ENCODE measurements at regions not wholly inside any gene's neighbourhood (a gene's known extent, or its start where the extent isn't known, plus 50 kb on each side); places are given as distances from the start of the nearest gene placed in this dataset.

GRCh38 chr16:62625326-62625725, 589.1 kb upstream of the CDH8 start:
- no peak for DNase-seq

DNA sequence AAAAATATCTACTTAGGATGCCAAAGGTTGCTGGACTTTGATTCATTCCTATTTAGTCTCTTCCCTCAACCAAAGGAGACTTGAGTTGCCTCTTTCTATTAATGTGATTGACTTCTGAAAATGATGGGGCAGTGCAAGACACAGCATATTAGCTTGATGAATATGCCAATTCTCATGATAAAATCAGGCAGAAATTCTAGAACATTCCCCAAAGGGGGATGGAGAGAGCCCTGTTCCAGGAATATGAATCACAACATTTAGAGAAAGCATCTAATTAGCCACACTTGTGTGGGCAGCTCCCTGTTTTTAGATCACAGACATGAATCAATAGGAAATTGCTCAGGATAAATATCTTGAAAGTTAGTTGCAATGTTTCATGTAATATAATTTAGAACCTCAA, 584.0 kb upstream of the CDH8 start:
- DNase-seq, result no peak

GRCh38 chr16:62615526-62615925, 579.3 kb upstream of the CDH8 start:
- DNase-seq, result no peak

DNA sequence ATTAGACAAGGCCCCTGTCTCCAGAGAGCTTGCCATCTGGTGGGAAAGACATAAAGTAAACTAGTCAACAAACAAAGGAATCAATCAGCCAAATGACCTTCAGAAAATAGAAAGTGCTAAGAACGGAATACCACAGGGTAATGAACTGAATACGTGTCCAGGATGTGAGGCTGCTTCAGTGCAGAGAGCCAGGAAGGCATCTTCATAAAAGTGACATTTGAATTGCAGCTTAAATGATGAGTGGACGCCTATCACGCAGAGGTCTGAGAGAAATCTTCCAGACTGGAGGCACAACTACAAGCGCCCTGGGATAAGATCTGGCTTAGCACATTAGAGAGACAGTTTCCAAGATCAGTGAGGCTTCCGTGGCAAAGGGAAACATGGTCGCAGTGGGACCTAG, 574.1 kb upstream of the CDH8 start:
- DNase-seq, result no peak

DNA sequence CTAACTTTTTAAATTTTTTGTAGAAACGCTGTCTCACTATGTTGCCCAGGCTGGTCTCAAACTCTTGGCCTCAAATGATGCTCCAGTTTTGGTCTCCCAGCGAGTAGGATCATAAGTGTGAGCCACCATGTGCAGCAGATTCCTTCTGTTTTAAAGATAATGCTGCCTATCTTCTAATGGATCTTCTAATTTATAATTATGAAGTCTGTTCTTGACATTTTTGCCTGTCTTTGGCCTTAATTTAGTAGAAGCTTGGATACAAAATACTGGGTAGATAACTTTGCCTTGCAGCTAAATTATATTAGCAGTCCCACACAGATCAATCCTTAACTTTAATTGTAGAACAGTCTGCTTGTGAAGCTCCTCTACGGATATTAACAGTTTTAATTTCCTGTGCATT, 566.6 kb upstream of the CDH8 start:
- no peak for DNase-seq

DNA sequence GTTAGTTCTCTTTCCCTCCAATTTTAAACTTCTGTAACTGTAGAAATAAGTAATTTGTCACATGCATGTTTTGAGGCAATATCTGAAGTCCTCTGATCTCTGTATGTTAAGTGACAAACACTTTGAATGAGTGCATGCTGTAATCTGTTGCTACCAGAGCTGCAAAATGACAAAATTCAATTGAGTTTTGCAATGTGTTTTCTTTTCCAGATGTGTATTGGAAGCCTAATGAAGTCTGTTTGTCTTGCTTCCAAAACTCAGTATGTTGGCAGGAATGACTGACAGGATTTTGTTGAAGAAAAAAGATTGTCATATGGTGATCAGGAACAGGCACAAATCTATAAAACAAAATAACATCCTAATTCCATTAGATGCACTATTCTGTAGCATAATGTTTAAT, 561.6 kb upstream of the CDH8 start:
- DNase-seq, result no peak

DNA sequence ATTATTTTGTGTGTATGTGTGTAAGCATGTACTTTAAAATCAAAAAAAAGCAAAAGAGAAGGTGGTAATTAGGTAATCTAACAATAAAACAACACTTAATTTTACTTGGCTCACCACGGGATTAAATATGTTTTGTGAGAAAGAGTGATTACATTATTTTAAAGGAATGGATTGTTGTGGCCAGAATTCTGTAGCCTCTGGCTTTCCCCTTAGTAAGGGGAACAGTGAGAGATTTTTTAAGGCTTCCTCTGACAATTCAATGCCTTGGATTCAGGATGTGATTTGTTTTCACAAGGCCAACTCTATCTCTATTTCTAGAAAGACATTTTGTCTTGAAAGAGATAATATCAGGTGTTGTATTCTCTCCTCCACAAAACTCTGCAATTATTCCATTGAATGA, 560.3 kb upstream of the CDH8 start:
- DNase-seq, result no peak

GRCh38 chr16:62596125-62596524, 559.9 kb upstream of the CDH8 start:
- no peak for DNase-seq

DNA sequence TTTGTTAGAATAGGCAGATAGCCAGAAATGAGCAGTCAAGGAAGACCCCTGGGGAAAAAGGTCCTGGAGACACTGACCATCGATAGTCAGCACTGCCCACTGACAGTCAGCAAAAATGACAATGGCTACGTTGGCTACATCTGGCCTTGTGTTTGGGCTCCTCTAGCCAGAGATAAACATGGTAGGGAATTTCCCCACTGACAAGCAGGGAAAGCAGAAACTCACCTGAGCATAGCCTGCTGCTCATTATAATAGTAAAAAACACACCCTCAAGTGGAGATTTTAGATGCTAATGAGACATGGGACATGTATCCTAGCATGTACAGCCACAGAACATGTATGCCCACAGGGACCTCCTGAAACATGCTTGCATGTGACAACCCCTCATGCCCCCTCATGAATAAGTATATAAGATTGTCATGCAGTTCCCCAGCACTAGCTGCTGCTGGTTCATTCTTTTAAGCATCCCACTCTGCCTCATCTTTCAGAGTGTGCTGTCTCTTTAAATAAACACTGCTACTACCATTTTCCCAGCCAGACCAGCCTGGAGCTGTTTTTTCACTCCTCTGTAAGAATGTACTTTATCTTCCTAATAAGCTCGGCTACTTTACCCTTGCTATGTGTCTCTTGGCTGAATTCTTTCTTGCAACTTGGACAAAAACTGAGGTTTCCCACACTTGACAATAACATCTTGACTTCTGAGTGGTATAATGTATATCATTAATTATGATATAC, 550.1 kb upstream of the CDH8 start:
- no peak for DNase-seq

GRCh38 chr16:62585041-62585545, 548.9 kb upstream of the CDH8 start:
- DNase-seq, result no peak

- no peak for DNase-seq
Measured at GRCh38 chr16:62583414-62583813, 547.2 kb upstream of the CDH8 start.

GRCh38 chr16:62573466-62573865, 537.2 kb upstream of the CDH8 start:
- DNase-seq, result no peak

DNA sequence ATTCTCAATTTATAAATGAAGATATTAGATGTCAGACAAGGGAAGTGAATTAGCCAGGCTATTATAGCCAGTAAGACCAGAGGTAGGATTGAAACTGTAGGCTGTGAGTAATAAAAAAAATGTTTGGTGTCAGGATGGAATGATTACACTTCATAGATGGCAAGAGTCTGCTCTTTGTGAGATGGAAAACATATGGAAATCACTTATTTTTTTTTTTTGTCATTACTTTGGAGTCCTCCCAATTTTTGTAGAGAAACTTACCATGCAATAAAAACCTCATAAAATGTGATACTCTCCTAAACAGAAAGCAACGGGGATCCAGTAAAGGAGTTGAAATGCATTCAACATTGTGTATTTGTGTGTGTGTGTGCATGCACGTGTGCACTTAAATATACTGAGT, 532.7 kb upstream of the CDH8 start:
- no peak for DNase-seq

GRCh38 chr16:62565706-62566105, 529.5 kb upstream of the CDH8 start:
- DNase-seq, result no peak

DNA sequence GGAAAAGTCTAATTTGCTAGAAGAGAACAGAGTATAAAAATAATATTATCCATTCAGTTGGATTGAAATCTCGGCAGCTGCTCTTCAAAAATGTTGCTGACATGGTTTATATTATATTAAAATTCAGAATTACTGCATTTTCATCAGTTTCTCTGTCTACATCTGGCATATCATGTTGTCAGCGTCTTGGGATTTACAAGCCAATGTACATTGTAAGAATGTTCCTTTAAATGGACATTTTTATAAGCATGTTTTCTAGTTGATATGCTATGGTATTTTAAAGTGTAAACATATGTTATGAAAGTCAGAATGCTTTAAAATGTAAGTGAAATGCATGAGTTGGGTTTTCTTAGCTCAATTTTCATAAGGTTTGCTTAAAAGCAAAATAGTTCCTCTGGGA, 528.1 kb upstream of the CDH8 start:
- no peak for DNase-seq

- DNase-seq, result no peak
Measured at GRCh38 chr16:62562121-62562520, 525.9 kb upstream of the CDH8 start.

DNA sequence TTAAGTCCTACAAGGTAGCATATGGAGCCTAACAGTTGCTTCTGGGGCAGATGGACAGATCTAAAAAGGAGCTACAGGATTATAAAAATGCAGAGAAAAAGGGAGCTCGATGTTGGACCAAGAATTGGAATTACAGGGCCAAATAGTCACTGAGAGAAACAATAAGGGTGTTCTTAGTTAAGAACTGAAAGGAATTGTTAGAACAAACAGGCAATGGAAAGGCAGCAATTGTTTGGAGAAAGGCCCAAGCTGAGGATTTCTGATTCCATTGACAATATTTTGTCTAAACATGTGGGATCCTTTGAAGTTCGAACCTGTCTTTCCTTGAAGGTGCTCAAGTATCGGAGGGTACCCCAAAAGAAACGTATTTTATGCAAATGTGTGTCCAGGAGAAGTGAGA, 513.6 kb upstream of the CDH8 start:
- DNase-seq, result no peak

GRCh38 chr16:62548095-62548494, 511.9 kb upstream of the CDH8 start:
- DNase-seq, result no peak

- no peak for DNase-seq
Measured at GRCh38 chr16:62546701-62547100, 510.5 kb upstream of the CDH8 start.

DNA sequence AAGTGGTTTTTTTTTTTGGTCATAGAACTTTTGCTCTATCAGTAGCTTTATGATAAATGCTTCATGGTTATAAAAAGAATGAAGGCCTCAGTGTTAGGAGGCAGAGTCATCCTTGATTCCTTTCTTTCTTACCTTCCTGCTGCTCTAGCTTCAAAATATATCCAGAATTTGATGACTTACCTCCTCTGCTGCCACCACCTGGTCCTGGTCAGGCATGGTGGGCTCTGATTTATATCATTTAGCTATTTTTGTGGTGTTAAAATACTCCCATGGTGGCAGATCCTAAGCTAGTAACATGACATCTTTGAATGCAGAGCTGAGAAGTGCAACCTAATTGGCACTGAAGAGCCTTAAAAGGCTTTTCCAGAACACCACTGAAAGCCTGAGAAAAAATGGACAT, 508.8 kb upstream of the CDH8 start:
- DNase-seq, result no peak

- DNase-seq, result no peak
Measured at GRCh38 chr16:62543516-62543915, 507.3 kb upstream of the CDH8 start.

DNA sequence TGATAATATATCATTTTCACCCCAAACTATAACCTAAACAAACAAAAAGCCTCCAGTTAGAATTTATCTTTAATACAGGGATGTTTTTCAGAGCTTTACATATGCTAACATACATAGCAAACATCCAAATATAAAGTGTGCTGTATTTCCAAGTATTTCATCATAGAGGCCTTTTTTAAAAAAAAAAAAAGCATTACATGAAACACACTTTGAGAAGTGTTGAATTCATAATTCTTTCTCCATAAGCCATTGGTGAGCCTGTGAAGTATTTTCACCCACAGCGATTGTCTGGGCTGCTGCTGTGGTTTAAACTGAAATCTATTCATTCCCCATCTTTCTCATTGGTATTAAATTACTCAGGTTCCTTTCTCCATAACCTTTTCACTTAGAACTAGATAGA, 503.4 kb upstream of the CDH8 start:
- DNase-seq, result no peak

- DNase-seq, result no peak
Measured at GRCh38 chr16:62530426-62530825, 494.2 kb upstream of the CDH8 start.

- no peak for DNase-seq
Measured at GRCh38 chr16:62516001-62516400, 479.8 kb upstream of the CDH8 start.

DNA sequence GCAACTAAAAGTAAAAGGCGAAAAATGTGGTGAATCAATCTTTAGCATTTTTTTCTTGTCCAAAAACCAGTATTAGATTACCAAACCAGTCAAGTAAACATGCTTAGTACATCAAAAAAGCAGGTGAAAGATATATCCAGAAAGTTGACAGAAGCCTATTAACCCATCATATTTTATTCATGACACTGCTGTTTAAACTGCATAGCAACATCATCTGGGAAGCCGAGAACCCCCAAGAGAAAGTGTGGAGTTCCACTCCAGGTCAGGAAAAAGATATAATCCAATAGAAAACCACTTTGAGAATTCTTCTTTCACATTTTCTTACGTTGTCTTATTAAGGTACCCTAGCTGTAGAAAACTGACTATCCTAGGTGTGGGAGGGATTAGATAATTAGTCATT, 466.8 kb upstream of the CDH8 start:
- no peak for DNase-seq
